K562 (cell line): ENCODE measurements at regions not wholly inside any gene's neighbourhood (a gene's known extent, or its start where the extent isn't known, plus 50 kb on each side); places are given as distances from the start of the nearest gene placed in this dataset.

ENCODE experiments used
- ATAC-seq: fragments of 200-7000 bp; cut with Tn5 transposase; 3 replicates; pipeline ENCODE4 v1.9.1; 2020; ENCODE audit warnings: moderate library complexity
- BruUV-seq: library from RNA; stranded (reverse); fragments of 400-500 nt; replicated peaks from 2 replicates; lab custom pipeline; 2021; lab: Mats Ljungman, UMichigan
- CTCF ChIA-PET: fragments of 300-600 bp; formaldehyde crosslinking; extraction: SDS; loops from one replicate; lab custom pipeline; 2021; ENCODE audit warnings: low intra/inter-chr PET ratio; lab: Yijun Ruan, JAX
- POLR2A ChIA-PET: fragments of 300-600, 350-650 bp; sonication (Branson Sonifier 250); formaldehyde crosslinking; extraction: SDS; loops from one replicate; lab custom pipeline; 2021; ENCODE audit warnings: antibody characterized with exemption, inconsistent platforms; lab: Yijun Ruan, JAX
- DNase-seq, 4 experiments: peaks; one replicate each; pipeline versions ENCODE4 v3.0.0 to v3.0.0-alpha.2; 2011 to 2018; ENCODE audit warnings: low spot score in 3 of 4, mixed read lengths in 3 of 4; ENCODE audit errors: extremely low read depth in 1 of 4
- FAIRE-seq: peaks from 2 replicates; lab custom pipeline; 2011; peaks lifted over from hg19 to GRCh38; lab: Jason Lieb, UNC
- H2AFZ ChIP-seq: 2 replicates; pipeline ENCODE4 v1.6.0; 2011; ENCODE audit warnings: low read depth, low read length, control low read depth, inconsistent platforms
- H3K27ac ChIP-seq: fragments of 200-600 bp; 3 replicates; pipeline ENCODE4 v1.8.0; 2011; ENCODE audit warnings: low read depth, mild to moderate bottlenecking, control low read depth, inconsistent platforms, low read length, moderate library complexity, mixed read lengths; ENCODE audit errors: extremely low read depth
- H3K27me3 ChIP-seq, 2 experiments: fragments of 300-600 bp in 1 of 2; 2 replicates in 1 of 2; 3 replicates in 1 of 2; pipeline versions ENCODE4 v1.6.0 to v1.8.0; 2011; ENCODE audit warnings: inconsistent platforms in 2 of 2, low read length in 2 of 2, mild to moderate bottlenecking in 1 of 2, mixed read lengths in 1 of 2, moderate library complexity in 1 of 2; ENCODE audit not compliant: control insufficient read depth in 2 of 2, insufficient read depth in 2 of 2
- H3K36me3 ChIP-seq: fragments of 300-600 bp; 3 replicates; pipeline ENCODE4 v1.8.0; 2011; ENCODE audit warnings: mild to moderate bottlenecking, low read length, inconsistent platforms; ENCODE audit not compliant: control insufficient read depth, insufficient read depth
- H3K4me1 ChIP-seq, 2 experiments: fragments of 200-600 bp in 1 of 2; replicated peaks in 1 of 2; 2 replicates in 1 of 2; 3 replicates in 1 of 2; pipeline versions ENCODE4 v1.5.1 to v1.8.0; 2011; ENCODE audit warnings: inconsistent platforms in 2 of 2, low read length in 2 of 2, mild to moderate bottlenecking in 1 of 2, mixed read lengths in 1 of 2, moderate library complexity in 1 of 2; ENCODE audit not compliant: control insufficient read depth in 2 of 2, insufficient read depth in 2 of 2
- H3K4me2 ChIP-seq: 2 replicates; pipeline ENCODE4 v1.6.1; 2011; ENCODE audit warnings: low read length, control low read depth, inconsistent platforms, mixed read lengths; ENCODE audit not compliant: insufficient read depth
- H3K4me3 ChIP-seq: fragments of 200-600 bp; sonication (generic), shearing (Covaris generic); 2 replicates; pipeline ENCODE4 v1.5.1; 2016; ENCODE audit warnings: control low read depth, inconsistent platforms
- H3K79me2 ChIP-seq: fragments of 200-600 bp; 3 replicates; pipeline ENCODE4 v1.8.0; 2011; ENCODE audit warnings: low read length, inconsistent platforms; ENCODE audit not compliant: control insufficient read depth, insufficient read depth
- H3K9ac ChIP-seq, 2 experiments: 2 replicates each; pipeline versions ENCODE4 v1.6.0 to v1.6.1; 2011; ENCODE audit warnings: low read depth in 2 of 2, low read length in 2 of 2, control low read depth in 1 of 2, inconsistent platforms in 1 of 2, mild to moderate bottlenecking in 1 of 2, mixed read lengths in 1 of 2; ENCODE audit not compliant: insufficient read depth in 1 of 2
- H3K9me1 ChIP-seq: one replicate; pipeline ENCODE4 v1.6.0; 2011; ENCODE audit warnings: inconsistent platforms, mild to moderate bottlenecking, low read length, moderate library complexity; ENCODE audit not compliant: control insufficient read depth, insufficient read depth
- H3K9me3 ChIP-seq: replicated peaks from 2 replicates; pipeline ENCODE4 v1.5.1; 2011; ENCODE audit warnings: low read depth, low read length, inconsistent platforms; ENCODE audit not compliant: control insufficient read depth, insufficient read depth
- H4K20me1 ChIP-seq: replicated peaks from 2 replicates; pipeline ENCODE4 v1.6.1; 2011; ENCODE audit warnings: low read length, inconsistent platforms, mixed read lengths; ENCODE audit not compliant: control insufficient read depth, insufficient read depth
- WGBS: fragments of 100-300 bp; shearing (Covaris generic); methylation state at CpG from one replicate; pipeline ENCODE4 v1.1.6; 2016; ENCODE audit warnings: low coverage, mixed read lengths; ENCODE audit not compliant: insufficient coverage; ENCODE audit errors: missing lambda C conversion rate; 5-methylcytosine and 5-hydroxymethylcytosine counted together
- in situ Hi-C: fragments of 300-500 bp; cut with MboI; formaldehyde crosslinking; loops from 4 replicates; pipeline ENCODE4 v1.15.0; 2018; ENCODE audit warnings: inconsistent platforms, mixed read lengths
- intact Hi-C: fragments of 100-400 bp; cut with micrococcal nuclease; formaldehyde crosslinking; loops from 2 replicates; pipeline ENCODE4 v1.14.2; 2022
- TF ChIP-seq, protein P1 (sequence below): sonication (generic); formaldehyde crosslinking; IDR thresholded peaks from 2 replicates; pipeline ENCODE4 v1.8.1; 2023; ENCODE audit warnings: mild to moderate bottlenecking, missing genetic modification reagents
- TF ChIP-seq, protein P2 (sequence below): fragments of 450-650 bp; formaldehyde crosslinking; IDR thresholded peaks from 2 replicates; pipeline ENCODE4 v1.4.0; 2022; ENCODE audit warnings: missing genetic modification characterization

DNA sequence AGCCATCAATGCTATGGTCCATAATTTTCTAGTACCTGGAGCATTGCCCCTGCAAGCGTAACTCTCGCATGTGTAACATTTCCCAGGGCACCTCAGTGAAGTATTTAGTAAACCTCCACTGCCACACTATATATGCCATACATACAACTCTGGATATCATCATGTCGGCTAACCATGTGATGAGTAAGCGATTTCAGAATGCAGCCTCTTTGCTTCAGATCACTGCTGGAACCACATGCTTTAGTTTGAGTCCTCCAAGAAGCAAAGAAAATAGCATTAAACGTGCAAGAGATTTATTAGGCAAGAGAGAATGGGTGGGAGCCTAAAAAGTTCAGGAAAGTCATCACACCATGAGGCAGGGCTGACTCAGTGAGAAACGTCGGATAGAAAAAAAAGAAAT is 635.6 kb upstream of the SLITRK5 start:
- Histone ChIP-seq H3K27me3 (no peaks in the 10 kb centered on the region), H3K4me3 (no peak overlapping the region), H3K9me1 (no peaks in the 10 kb centered on the region), H3K36me3 (no peaks in the 10 kb centered on the region), H3K9me3 (no peaks in the 10 kb centered on the region), H3K79me2 (no peaks in the 10 kb centered on the region), H4K20me1 (no peaks in the 10 kb centered on the region), H3K27ac (no peak overlapping the region), H3K4me2 (no peak overlapping the region), H2AFZ (no peak overlapping the region), H3K9ac (no peak overlapping the region), H3K4me1 (no peaks in the 10 kb centered on the region)
- ATAC-seq (no peak), FAIRE-seq (no peak), DNase-seq (no peak)
- WGBS, result 6% methylated on average over 6 of the region's 7 CpGs
- ChIA-PET CTCF (no interaction called here), POLR2A (no interaction called here)
- TF ChIP-seq, protein P1, sequence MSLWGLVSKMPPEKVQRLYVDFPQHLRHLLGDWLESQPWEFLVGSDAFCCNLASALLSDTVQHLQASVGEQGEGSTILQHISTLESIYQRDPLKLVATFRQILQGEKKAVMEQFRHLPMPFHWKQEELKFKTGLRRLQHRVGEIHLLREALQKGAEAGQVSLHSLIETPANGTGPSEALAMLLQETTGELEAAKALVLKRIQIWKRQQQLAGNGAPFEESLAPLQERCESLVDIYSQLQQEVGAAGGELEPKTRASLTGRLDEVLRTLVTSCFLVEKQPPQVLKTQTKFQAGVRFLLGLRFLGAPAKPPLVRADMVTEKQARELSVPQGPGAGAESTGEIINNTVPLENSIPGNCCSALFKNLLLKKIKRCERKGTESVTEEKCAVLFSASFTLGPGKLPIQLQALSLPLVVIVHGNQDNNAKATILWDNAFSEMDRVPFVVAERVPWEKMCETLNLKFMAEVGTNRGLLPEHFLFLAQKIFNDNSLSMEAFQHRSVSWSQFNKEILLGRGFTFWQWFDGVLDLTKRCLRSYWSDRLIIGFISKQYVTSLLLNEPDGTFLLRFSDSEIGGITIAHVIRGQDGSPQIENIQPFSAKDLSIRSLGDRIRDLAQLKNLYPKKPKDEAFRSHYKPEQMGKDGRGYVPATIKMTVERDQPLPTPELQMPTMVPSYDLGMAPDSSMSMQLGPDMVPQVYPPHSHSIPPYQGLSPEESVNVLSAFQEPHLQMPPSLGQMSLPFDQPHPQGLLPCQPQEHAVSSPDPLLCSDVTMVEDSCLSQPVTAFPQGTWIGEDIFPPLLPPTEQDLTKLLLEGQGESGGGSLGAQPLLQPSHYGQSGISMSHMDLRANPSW (CRISPR knock-in tag), result no peak
- TF ChIP-seq, protein P2, sequence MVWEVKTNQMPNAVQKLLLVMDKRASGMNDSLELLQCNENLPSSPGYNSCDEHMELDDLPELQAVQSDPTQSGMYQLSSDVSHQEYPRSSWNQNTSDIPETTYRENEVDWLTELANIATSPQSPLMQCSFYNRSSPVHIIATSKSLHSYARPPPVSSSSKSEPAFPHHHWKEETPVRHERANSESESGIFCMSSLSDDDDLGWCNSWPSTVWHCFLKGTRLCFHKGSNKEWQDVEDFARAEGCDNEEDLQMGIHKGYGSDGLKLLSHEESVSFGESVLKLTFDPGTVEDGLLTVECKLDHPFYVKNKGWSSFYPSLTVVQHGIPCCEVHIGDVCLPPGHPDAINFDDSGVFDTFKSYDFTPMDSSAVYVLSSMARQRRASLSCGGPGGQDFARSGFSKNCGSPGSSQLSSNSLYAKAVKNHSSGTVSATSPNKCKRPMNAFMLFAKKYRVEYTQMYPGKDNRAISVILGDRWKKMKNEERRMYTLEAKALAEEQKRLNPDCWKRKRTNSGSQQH, result no peak
- no TSS peak for BruUV-seq
- in situ Hi-C loops (no loop called here), intact Hi-C loops (no loop called here)
